GM23338 (cell line): ENCODE measurements at regions not wholly inside any gene's neighbourhood (a gene's known extent, or its start where the extent isn't known, plus 50 kb on each side); places are given as distances from the start of the nearest gene placed in this dataset.
A peak's percentile ranks its signal among the peaks of the same experiment; 100 is the strongest.

Experiments used
- ATAC-seq: fragments of 200-7000 bp; cut with Tn5 transposase; 3 replicates; pipeline ENCODE4 v1.9.1; 2020
- DNase-seq: peaks from one replicate; pipeline ENCODE4 v3.0.0-alpha.2; 2015; ENCODE audit warnings: low spot score
- H2AFZ ChIP-seq: fragments of 200-600 bp; sonication (generic); 2 replicates; pipeline ENCODE4 v1.8.0; 2016; ENCODE audit warnings: antibody characterized with exemption, mild to moderate bottlenecking, moderate library complexity
- H3F3A ChIP-seq: fragments of 200-600 bp; sonication (generic); replicated peaks from 2 replicates; pipeline ENCODE4 v1.8.0; 2017; ENCODE audit warnings: antibody characterized with exemption, mixed run types, low read depth
- H3K27ac ChIP-seq: fragments of 200-600 bp; sonication (generic); 2 replicates; pipeline ENCODE4 v1.6.1; 2016; ENCODE audit warnings: low read depth
- H3K27me3 ChIP-seq: fragments of 200-600 bp; sonication (generic); 2 replicates; pipeline ENCODE4 v1.8.0; 2016; ENCODE audit warnings: mild to moderate bottlenecking, mixed run types, moderate library complexity; ENCODE audit not compliant: insufficient read depth
- H3K36me3 ChIP-seq: fragments of 200-600 bp; sonication (generic); 2 replicates; pipeline ENCODE4 v1.8.0; 2016; ENCODE audit warnings: mild to moderate bottlenecking; ENCODE audit not compliant: insufficient read depth
- H3K4me1 ChIP-seq: fragments of 200-600 bp; sonication (generic); 2 replicates; pipeline ENCODE4 v1.8.0; 2016; ENCODE audit warnings: mild to moderate bottlenecking, moderate library complexity; ENCODE audit not compliant: insufficient read depth
- H3K4me2 ChIP-seq: fragments of 200-600 bp; sonication (generic); 2 replicates; pipeline ENCODE4 v1.7.1; 2017; ENCODE audit warnings: mixed run types
- H3K4me3 ChIP-seq: fragments of 200-600 bp; sonication (generic); 2 replicates; pipeline ENCODE4 v1.6.1; 2016; ENCODE audit warnings: mixed run types
- H3K79me2 ChIP-seq: fragments of 200-600 bp; sonication (generic); replicated peaks from 2 replicates; pipeline ENCODE4 v1.8.0; 2017; ENCODE audit warnings: mild to moderate bottlenecking; ENCODE audit not compliant: insufficient read depth
- H3K9me2 ChIP-seq: fragments of 200-600 bp; sonication (generic); 2 replicates; pipeline ENCODE4 v1.8.0; 2017; ENCODE audit not compliant: insufficient read depth
- H4K20me1 ChIP-seq: fragments of 200-600 bp; sonication (generic); replicated peaks from 2 replicates; pipeline ENCODE4 v1.8.0; 2017; ENCODE audit warnings: mild to moderate bottlenecking; ENCODE audit not compliant: insufficient read depth
- H3K27ac Mint-ChIP-seq: 2 replicates; pipeline ENCODE4 v1.8.0; 2020; ENCODE audit warnings: inconsistent platforms, mild to moderate bottlenecking, moderate library complexity, mixed read lengths
- H3K27me3 Mint-ChIP-seq: 3 replicates; pipeline ENCODE4 v1.8.0; 2022; ENCODE audit warnings: low read depth, mild to moderate bottlenecking, moderate library complexity, mixed read lengths, inconsistent platforms; ENCODE audit not compliant: insufficient read depth, poor library complexity
- H3K36me3 Mint-ChIP-seq: 3 replicates; pipeline ENCODE4 v1.8.0; 2021; ENCODE audit warnings: low read depth, mild to moderate bottlenecking, inconsistent platforms, moderate library complexity, mixed read lengths
- H3K4me1 Mint-ChIP-seq: 3 replicates; pipeline ENCODE4 v1.8.0; 2020; ENCODE audit warnings: mild to moderate bottlenecking, inconsistent platforms, mixed read lengths
- H3K4me3 Mint-ChIP-seq: 3 replicates; pipeline ENCODE4 v1.8.0; 2021; ENCODE audit warnings: moderate library complexity, mild to moderate bottlenecking, inconsistent platforms, mixed read lengths
- H3K9me3 Mint-ChIP-seq: 3 replicates; pipeline ENCODE4 v1.8.0; 2020; ENCODE audit warnings: moderate library complexity, mild to moderate bottlenecking, inconsistent platforms, mixed read lengths
- CREB1 ChIP-seq: fragments of 250-450 bp; sonication (Bioruptor Pico); IDR thresholded peaks from 2 replicates; pipeline ENCODE4 v1.5.0; 2020; ENCODE audit warnings: low read depth, mild to moderate bottlenecking, moderate library complexity
- CTCF ChIP-seq, 2 experiments: fragments of 200-600 bp in 1 of 2; sonication (generic) in 1 of 2; conservative IDR thresholded peaks; 2 replicates each; pipeline versions ENCODE4 v1.5.1 to v1.6.1; 2016 to 2017; ENCODE audit warnings: antibody characterized with exemption in 2 of 2, low read depth in 2 of 2, mild to moderate bottlenecking in 2 of 2, moderate library complexity in 1 of 2
- ETS1 ChIP-seq: IDR thresholded peaks from 2 replicates; pipeline ENCODE4 v1.6.1; 2016; ENCODE audit warnings: antibody characterized with exemption
- EZH2 ChIP-seq: fragments of 200-600 bp; sonication (generic); IDR thresholded peaks from one replicate; pipeline ENCODE4 v1.8.0; 2017; ENCODE audit warnings: antibody characterized with exemption, mild to moderate bottlenecking, low read depth; ENCODE audit not compliant: unreplicated experiment
- EZH2phosphoT487 ChIP-seq: fragments of 200-600 bp; sonication (generic); IDR thresholded peaks from one replicate; pipeline ENCODE4 v1.8.1; 2018; ENCODE audit warnings: antibody characterized with exemption; ENCODE audit not compliant: unreplicated experiment
- JUNB ChIP-seq: IDR thresholded peaks from one replicate; pipeline ENCODE4 v1.6.1; 2016; ENCODE audit warnings: antibody characterized with exemption; ENCODE audit not compliant: unreplicated experiment
- NANOG ChIP-seq: IDR thresholded peaks from 2 replicates; pipeline ENCODE4 v1.6.1; 2016; ENCODE audit warnings: antibody characterized with exemption, borderline replicate concordance
- POLR2AphosphoS5 ChIP-seq: IDR thresholded peaks from 2 replicates; pipeline ENCODE4 v1.6.1; 2016; ENCODE audit warnings: antibody characterized with exemption, low read depth
- REST ChIP-seq: IDR thresholded peaks from one replicate; pipeline ENCODE4 v1.6.1; 2018; ENCODE audit warnings: antibody characterized with exemption; ENCODE audit not compliant: unreplicated experiment
- STAT1 ChIP-seq: IDR thresholded peaks from one replicate; pipeline ENCODE4 v1.6.1; 2016; ENCODE audit warnings: antibody characterized with exemption; ENCODE audit not compliant: unreplicated experiment
- ZNF114 ChIP-seq: fragments of 250-450 bp; sonication (Bioruptor Pico); IDR thresholded peaks from 2 replicates; pipeline ENCODE4 v1.5.0; 2020; ENCODE audit warnings: mild to moderate bottlenecking, moderate library complexity
- ZNF331 ChIP-seq: fragments of 250-450 bp; sonication (Bioruptor Pico); IDR thresholded peaks from 2 replicates; pipeline ENCODE4 v1.5.0; 2020; ENCODE audit warnings: low read depth, mild to moderate bottlenecking, moderate library complexity
- ZNF462 ChIP-seq: fragments of 250-450 bp; sonication (Bioruptor Pico); IDR thresholded peaks from 2 replicates; pipeline ENCODE4 v1.5.0; 2020; ENCODE audit warnings: mild to moderate bottlenecking, moderate library complexity

- no peak overlapping the region for H3K4me2 ChIP-seq
These were observed 139.2 kb upstream of the PTER start for GRCh38 chr10:16297642-16298041.

More at GRCh38 chr10:16297642-16298041, 139.2 kb upstream of the PTER start:
- ATAC-seq (no peak), DNase-seq (no peak)
- H3K4me3 Mint-ChIP-seq: no peak overlapping the region
- H3K27me3 Mint-ChIP-seq: no peaks in the 10 kb centered on the region
- H3K36me3 Mint-ChIP-seq: no peaks in the 10 kb centered on the region; the same call in 2 of the 3 replicates
- Histone ChIP-seq H3K79me2 (no peaks in the 10 kb centered on the region), H3K9me2 (0 out of 2 replicates have a peak, but pooled peaks cover under 1% of the 10 kb centered on the region), H2AFZ (peak overlapping the region; percentile 72; the same call in 1 of the 2 replicates), H4K20me1 (no peaks in the 10 kb centered on the region), H3K27ac (no peak overlapping the region), H3F3A (no peaks in the 10 kb centered on the region), H3K4me3 (no peak overlapping the region), H3K4me1 (no peaks in the 10 kb centered on the region), H3K36me3 (no peaks in the 10 kb centered on the region), H3K27me3 (no peaks in the 10 kb centered on the region)
- peaks cover 4% of the 10 kb centered on the region; the same call in 1 of the 3 replicates for H3K4me1 Mint-ChIP-seq
- H3K9me3 Mint-ChIP-seq: no peaks in the 10 kb centered on the region
- H3K27ac Mint-ChIP-seq: no peak overlapping the region
- no peak for TF ChIP-seq NANOG
- TF ChIP-seq ZNF331 (CRISPR knock-in tag): no peak
- TF ChIP-seq CTCF (conservative IDR thresholded peaks at IDR 0.05; ENCODE audit: low read depth in 2 of 2): no peak
- no peak for TF ChIP-seq JUNB
- no peak for TF ChIP-seq CREB1 (CRISPR knock-in tag)
- no peak for TF ChIP-seq EZH2
- TF ChIP-seq EZH2phosphoT487: no peak
- no peak for TF ChIP-seq POLR2AphosphoS5
- no peak for TF ChIP-seq ZNF114 (CRISPR knock-in tag)
- no peak for TF ChIP-seq REST
- no peak for TF ChIP-seq ETS1
- TF ChIP-seq STAT1: no peak
- TF ChIP-seq ZNF462 (CRISPR knock-in tag): no peak
